Adipocyte (in vitro differentiated cells): ENCODE measurements at regions not wholly inside any gene's neighbourhood (a gene's known extent, or its start where the extent isn't known, plus 50 kb on each side); places are given as distances from the start of the nearest gene placed in this dataset.

Experiments used
- DNase-seq: peaks from one replicate; pipeline ENCODE4 v3.0.0-alpha.2; 2015; ENCODE audit warnings: low read depth
- H3K27me3 ChIP-seq: replicated peaks from 2 replicates; pipeline ENCODE4 v1.7.0; 2013; ENCODE audit warnings: mild to moderate bottlenecking, low read length, moderate library complexity; ENCODE audit not compliant: control insufficient read depth, insufficient read depth
- H3K36me3 ChIP-seq: 2 replicates; pipeline ENCODE4 v1.7.0; 2013; ENCODE audit warnings: low read length, mild to moderate bottlenecking, moderate library complexity; ENCODE audit not compliant: control insufficient read depth, insufficient read depth, severe bottlenecking
- H3K4me1 ChIP-seq: 2 replicates; pipeline ENCODE4 v1.7.0; 2013; ENCODE audit warnings: mild to moderate bottlenecking, low read length, moderate library complexity; ENCODE audit not compliant: control insufficient read depth, insufficient read depth
- H3K4me3 ChIP-seq: 2 replicates; pipeline ENCODE4 v1.7.0; 2013; ENCODE audit warnings: mild to moderate bottlenecking, low read length, moderate library complexity
- H3K9ac ChIP-seq: 2 replicates; pipeline ENCODE4 v1.7.0; 2013; ENCODE audit warnings: mild to moderate bottlenecking, low read length, moderate library complexity
- H3K9me3 ChIP-seq: 2 replicates; pipeline ENCODE4 v1.7.0; 2013; ENCODE audit warnings: mild to moderate bottlenecking, low read length, moderate library complexity; ENCODE audit not compliant: control insufficient read depth

DNA sequence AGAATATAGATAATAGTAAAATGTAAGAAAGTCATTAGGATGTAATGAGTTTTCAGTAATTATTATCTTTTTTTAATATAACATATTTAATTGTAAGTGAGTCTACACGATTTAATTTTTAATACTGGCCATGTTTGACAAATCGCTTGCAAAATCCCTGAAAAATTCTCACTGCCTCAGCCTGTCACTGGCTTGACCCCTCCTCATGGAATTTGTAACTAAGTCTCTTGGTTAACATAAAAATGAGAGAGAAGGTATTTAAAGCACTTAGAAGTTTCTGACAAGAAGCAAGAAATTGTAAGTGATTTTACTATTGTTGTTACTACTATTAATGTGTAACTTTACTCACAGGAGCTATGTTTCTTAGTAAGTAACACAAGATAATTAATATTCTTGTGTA, 237.9 kb upstream of the GK2 start:
- Histone ChIP-seq H3K4me3 (no peak overlapping the region), H3K27me3 (no peaks in the 10 kb centered on the region), H3K36me3 (no peaks in the 10 kb centered on the region), H3K4me1 (peaks cover 8% of the 10 kb centered on the region), H3K9ac (no peak overlapping the region), H3K9me3 (no peaks in the 10 kb centered on the region)
- DNase-seq, result no peak

DNA sequence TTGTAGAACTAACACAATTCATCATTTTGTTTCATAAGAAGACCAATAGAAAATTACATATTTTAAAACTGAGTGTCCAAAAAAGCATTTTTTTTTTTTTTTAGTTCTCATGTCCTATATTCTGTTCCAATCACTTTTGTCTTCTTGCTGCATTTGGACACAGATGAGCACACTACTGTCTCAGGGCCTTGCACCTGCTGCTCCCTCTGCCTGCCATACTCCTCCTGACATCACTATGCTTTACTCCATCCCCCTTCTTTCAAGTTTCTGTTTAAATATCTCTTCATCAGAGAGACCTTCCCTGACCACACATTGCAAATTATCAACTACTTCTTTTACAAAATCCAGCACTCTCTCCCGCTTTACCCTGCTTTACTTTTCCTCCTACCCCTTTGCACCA, 230.7 kb upstream of the GK2 start:
- H3K27me3 ChIP-seq, result no peaks in the 10 kb centered on the region
- DNase-seq, result no peak
- H3K4me3 ChIP-seq, result no peak overlapping the region
- H3K9ac ChIP-seq, result no peak overlapping the region
- no peaks in the 10 kb centered on the region for H3K4me1 ChIP-seq
- H3K36me3 ChIP-seq, result no peaks in the 10 kb centered on the region
- no peaks in the 10 kb centered on the region for H3K9me3 ChIP-seq

DNA sequence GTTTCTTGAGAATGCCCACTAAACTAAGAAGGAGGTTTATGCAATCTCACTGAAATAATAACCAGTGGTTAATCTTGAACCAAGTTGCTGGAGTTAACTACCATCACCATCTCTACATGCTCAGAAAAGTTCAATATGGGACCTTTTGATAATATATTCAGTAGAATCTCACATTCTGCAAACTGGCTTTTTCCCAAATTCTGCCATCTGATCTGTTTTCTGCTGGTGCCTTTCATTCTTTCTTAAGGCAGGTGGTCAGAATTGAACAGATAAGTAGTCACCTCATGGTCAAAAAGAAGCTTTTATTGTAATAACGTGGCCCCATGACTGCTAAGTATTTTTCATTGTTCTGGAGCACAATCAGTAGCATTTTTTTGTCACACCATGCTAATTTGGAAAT, 229.0 kb upstream of the GK2 start:
- no peak overlapping the region for H3K9ac ChIP-seq
- no peak for DNase-seq
- no peaks in the 10 kb centered on the region for H3K27me3 ChIP-seq
- no peaks in the 10 kb centered on the region for H3K4me1 ChIP-seq
- H3K4me3 ChIP-seq, result no peak overlapping the region
- H3K36me3 ChIP-seq, result no peaks in the 10 kb centered on the region
- H3K9me3 ChIP-seq, result no peaks in the 10 kb centered on the region

DNA sequence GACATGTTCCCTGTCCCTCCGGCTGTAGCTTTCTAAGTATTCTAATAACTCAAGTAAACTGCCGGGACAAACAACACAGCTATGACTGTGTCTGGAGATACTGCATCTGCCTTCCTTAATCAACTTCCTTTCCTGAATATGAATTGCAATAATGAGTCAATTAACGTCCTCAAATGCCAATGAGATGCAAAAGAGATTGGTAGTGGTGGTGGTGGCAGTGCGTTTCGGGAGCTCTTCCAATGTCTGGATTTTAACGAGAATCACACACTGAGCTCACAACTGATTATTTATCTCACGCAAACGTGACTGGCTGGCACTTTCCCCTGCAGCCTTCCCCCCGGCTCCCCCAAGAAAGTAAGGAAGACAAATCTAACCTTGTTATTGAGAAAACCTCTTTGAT, 226.1 kb upstream of the GK2 start:
- Histone ChIP-seq H3K9me3 (no peaks in the 10 kb centered on the region), H3K36me3 (no peaks in the 10 kb centered on the region), H3K4me1 (no peaks in the 10 kb centered on the region), H3K4me3 (no peak overlapping the region), H3K27me3 (no peaks in the 10 kb centered on the region), H3K9ac (no peak overlapping the region)
- DNase-seq, result no peak

DNA sequence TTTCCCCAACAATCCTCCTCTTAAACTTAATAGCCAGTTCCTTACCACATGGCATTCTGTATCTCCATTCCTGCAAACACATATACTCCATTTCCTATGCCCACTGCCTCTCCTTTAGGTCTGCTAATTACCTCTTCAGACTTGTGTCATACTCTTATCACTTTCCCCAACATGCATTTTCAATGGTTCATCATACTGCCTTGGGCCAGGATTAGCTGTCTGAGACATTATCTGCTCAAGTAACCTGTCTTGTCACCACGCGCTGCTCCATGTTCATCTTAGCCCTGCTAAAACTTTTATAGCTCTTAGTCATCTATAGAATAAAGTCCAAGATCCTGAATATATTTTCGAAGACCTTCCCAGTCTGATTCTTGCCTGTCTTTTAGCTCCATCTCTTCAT, 224.1 kb upstream of the GK2 start:
- H3K4me1 ChIP-seq, result no peaks in the 10 kb centered on the region
- H3K9me3 ChIP-seq, result no peaks in the 10 kb centered on the region
- H3K36me3 ChIP-seq, result no peaks in the 10 kb centered on the region
- H3K27me3 ChIP-seq, result no peaks in the 10 kb centered on the region
- H3K9ac ChIP-seq, result no peak overlapping the region
- no peak overlapping the region for H3K4me3 ChIP-seq
- no peak for DNase-seq

DNA sequence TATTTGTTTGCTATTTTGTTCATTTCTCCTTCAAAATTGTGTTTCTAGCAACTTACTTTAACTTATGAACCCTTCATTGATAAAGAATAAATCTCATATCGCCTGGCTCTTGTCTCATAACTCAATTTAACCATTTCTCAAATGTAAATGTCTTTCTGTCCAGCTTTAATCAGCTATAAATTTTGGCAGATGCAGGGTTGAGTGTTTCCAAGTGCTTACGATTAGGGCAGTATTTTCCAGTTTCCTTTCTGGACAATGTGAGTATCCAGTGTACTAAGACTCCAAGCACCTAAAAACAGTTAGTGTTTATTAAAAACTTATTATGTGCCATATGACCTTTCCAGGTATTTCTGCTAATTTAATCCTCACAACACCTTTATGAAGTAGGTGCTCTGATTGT, 218.6 kb upstream of the GK2 start:
- H3K9ac ChIP-seq, result peak overlapping the region; percentile 71
- no peaks in the 10 kb centered on the region for H3K9me3 ChIP-seq
- no peaks in the 10 kb centered on the region for H3K27me3 ChIP-seq
- no peaks in the 10 kb centered on the region for H3K36me3 ChIP-seq
- no peak for DNase-seq
- H3K4me3 ChIP-seq, result peak overlapping the region; percentile 78
- peaks cover 19% of the 10 kb centered on the region for H3K4me1 ChIP-seq

DNA sequence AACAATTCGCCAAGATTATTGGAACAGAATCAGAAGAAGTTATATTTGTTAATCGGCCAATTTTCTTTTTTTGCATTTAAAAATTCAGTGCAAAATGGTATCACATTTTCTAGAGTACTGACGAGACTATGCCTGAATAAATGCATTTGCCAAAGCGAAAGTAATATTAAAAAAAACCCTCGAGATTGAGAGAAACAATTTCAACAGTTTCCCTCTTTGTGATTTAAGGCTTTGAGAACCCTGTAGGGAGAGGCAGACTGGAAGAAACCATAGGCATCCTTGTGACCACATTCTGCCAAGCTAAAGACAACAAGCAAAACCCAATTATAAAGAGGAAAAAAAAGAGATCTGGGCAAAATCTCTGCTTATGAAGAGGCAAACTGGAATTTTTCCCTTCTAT, 218.1 kb upstream of the GK2 start:
- Histone ChIP-seq H3K9ac (peak overlapping the region; percentile 71), H3K27me3 (no peaks in the 10 kb centered on the region), H3K36me3 (no peaks in the 10 kb centered on the region), H3K4me3 (peak overlapping the region; percentile 78), H3K4me1 (peaks cover 19% of the 10 kb centered on the region), H3K9me3 (no peaks in the 10 kb centered on the region)
- no peak for DNase-seq

DNA sequence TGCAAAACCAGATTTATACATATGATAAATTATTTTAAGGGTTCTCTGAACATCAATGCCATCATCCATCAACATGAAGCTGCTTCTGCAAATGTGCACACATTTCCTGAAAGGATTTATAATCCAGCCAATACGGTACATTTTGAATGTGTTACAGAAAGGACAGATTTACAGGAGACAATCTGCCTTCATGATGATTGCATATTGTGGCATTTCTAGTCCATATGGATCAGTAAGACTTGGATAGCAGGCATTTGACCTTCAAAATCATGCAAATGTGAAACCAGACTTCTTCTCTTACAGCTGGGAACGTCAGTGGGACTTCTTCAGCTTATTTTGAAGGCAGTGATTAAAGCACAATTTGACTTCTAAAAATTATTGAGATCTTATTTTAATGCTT, 217.3 kb upstream of the GK2 start:
- no peaks in the 10 kb centered on the region for H3K9me3 ChIP-seq
- no peaks in the 10 kb centered on the region for H3K27me3 ChIP-seq
- no peaks in the 10 kb centered on the region for H3K36me3 ChIP-seq
- DNase-seq, result no peak
- H3K4me3 ChIP-seq, result peak overlapping the region; percentile 78
- H3K9ac ChIP-seq, result peak overlapping the region; percentile 71
- H3K4me1 ChIP-seq, result peaks cover 19% of the 10 kb centered on the region

DNA sequence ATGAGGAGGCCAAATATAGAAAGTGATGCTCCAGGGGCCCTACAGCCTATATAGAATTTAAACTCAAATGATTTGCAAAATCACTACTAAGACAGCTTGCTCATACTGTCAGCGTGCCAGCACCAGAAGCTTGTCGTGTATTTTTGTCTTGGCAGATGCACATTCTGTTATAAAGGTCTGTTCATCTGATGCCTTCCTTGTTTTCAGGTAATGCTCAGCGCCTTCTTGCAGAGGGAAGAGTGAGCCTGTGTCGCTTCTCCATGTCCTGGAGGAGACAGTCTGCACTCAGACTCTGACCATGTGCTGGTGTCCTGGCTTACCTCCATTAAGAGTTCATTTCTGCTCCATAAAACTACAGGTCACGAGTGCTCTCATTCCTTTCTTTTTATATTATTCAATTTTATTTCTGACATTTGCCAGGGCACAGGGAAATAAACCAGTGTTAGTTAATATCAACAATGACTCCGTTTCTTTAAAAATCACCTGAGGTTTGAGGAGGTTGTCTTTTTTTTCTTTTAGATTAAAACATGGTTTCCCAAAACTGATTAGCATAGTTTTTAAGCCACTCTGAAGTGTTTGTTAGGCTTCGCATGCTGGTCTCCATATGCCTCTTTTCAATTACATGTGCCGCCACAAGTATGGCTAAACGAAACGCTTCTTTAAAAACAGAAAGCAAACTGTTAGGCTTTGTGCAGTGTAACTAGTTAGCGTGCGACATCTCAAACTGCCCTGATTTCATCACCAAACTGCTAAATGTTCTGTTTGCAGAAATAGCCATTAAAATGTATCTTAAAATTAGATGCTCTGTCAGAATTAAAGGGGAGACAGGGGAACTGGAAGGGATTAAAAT, 215.2 kb upstream of the GK2 start:
- Histone ChIP-seq H3K4me1 (peaks cover 19% of the 10 kb centered on the region), H3K9me3 (no peaks in the 10 kb centered on the region), H3K27me3 (no peaks in the 10 kb centered on the region), H3K4me3 (peak overlapping the region; percentile 39), H3K36me3 (no peaks in the 10 kb centered on the region), H3K9ac (no peak overlapping the region)
- peak; percentile 41 for DNase-seq

DNA sequence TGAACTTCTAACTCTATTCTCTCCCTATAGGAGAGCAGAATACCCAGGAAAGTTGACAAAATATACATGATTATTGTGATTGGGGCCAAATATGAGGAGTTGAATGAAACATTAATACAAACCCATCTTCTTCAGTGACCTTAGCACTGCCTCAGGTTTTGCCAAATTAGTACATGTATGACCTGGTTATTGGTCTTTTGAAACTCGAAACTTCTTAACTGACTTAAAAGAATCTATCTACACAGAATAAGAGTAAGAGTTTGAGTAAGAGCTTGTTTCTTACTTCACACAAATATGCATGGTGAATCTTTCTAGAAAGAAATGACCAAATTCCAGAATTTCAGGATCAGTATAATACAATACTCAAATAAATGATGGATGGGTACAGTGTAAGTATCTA, 213.0 kb upstream of the GK2 start:
- Histone ChIP-seq H3K4me1 (peaks cover 12% of the 10 kb centered on the region), H3K9me3 (no peaks in the 10 kb centered on the region), H3K36me3 (no peaks in the 10 kb centered on the region), H3K27me3 (no peaks in the 10 kb centered on the region), H3K4me3 (no peak overlapping the region), H3K9ac (no peak overlapping the region)
- DNase-seq, result no peak

DNA sequence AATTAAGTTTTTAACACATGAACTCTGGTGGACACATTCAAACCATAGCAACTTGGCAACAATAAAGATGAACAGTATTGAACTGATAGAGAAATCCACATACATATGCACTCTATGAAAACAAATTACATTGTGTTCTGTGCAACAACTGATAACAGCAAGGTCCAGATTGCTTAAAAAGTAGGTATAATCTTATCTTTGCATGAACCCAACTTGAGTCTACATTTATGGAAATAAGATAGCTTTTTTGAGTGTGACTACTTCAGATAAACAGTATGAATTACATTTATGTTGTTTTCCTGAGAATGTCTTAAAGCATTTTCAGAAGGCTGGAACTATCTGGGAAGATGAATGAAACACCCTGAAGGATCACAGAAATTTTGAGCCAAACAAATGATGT, 212.6 kb upstream of the GK2 start:
- no peaks in the 10 kb centered on the region for H3K27me3 ChIP-seq
- peaks cover 8% of the 10 kb centered on the region for H3K4me1 ChIP-seq
- no peak overlapping the region for H3K4me3 ChIP-seq
- DNase-seq, result no peak
- H3K36me3 ChIP-seq, result no peaks in the 10 kb centered on the region
- H3K9ac ChIP-seq, result no peak overlapping the region
- no peaks in the 10 kb centered on the region for H3K9me3 ChIP-seq
